ENCODE measurements at regions not wholly inside any gene's neighbourhood (a gene's known extent, or its start where the extent isn't known, plus 50 kb on each side); places are given as distances from the start of the nearest gene placed in this dataset.

DNA sequence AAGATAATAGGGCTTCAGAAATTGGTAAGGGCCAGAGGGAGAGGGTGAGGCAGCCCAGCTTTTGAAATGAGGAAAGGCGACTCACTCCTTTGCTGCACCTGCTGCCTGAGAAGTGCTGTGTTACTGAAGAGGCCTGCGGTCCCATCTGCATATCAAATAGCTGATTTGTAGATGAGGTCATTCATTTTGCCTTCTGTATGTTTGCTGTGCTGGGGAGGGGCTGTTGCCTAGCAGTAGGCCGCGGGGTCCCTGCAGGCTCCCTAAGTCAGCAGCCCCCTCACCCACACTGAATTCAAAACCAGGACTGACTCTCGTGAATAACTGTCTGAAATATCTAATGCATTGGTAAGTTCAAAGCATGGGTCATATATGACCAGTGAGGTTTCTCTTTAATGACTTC is 377.2 kb downstream of the SOX11 start:
- TF ChIP-seq TCF7L2 (IDR thresholded peaks at IDR 0.05; ENCODE audit: borderline replicate concordance, extremely low read depth, insufficient read depth, insufficient read length) (no peak), EZH2 (IDR thresholded peaks at IDR 0.05) (no peak), POLR2A (IDR thresholded peaks at IDR 0.05; ENCODE audit: borderline replicate concordance, extremely low read depth, insufficient read depth, insufficient read length) (no peak), FOSL1 (IDR thresholded peaks at IDR 0.05; ENCODE audit: low read depth) (no peak), JUND (IDR thresholded peaks at IDR 0.05) (no peak)
- TF ChIP-seq, protein P1, sequence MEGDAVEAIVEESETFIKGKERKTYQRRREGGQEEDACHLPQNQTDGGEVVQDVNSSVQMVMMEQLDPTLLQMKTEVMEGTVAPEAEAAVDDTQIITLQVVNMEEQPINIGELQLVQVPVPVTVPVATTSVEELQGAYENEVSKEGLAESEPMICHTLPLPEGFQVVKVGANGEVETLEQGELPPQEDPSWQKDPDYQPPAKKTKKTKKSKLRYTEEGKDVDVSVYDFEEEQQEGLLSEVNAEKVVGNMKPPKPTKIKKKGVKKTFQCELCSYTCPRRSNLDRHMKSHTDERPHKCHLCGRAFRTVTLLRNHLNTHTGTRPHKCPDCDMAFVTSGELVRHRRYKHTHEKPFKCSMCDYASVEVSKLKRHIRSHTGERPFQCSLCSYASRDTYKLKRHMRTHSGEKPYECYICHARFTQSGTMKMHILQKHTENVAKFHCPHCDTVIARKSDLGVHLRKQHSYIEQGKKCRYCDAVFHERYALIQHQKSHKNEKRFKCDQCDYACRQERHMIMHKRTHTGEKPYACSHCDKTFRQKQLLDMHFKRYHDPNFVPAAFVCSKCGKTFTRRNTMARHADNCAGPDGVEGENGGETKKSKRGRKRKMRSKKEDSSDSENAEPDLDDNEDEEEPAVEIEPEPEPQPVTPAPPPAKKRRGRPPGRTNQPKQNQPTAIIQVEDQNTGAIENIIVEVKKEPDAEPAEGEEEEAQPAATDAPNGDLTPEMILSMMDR (IDR thresholded peaks at IDR 0.05 in 2 of 3, conservative IDR thresholded peaks at IDR 0.05 in 1 of 3; ENCODE audit: borderline replicate concordance in 1 of 3, insufficient read depth in 1 of 3, low read depth in 2 of 3, low read length in 2 of 3) = no peak
- TF ChIP-seq, protein P2, sequence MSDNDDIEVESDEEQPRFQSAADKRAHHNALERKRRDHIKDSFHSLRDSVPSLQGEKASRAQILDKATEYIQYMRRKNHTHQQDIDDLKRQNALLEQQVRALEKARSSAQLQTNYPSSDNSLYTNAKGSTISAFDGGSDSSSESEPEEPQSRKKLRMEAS (IDR thresholded peaks at IDR 0.05) = no peak

All from HCT116 (cell line).